K562 (cell line): ENCODE measurements at regions not wholly inside any gene's neighbourhood (a gene's known extent, or its start where the extent isn't known, plus 50 kb on each side); places are given as distances from the start of the nearest gene placed in this dataset.

ENCODE experiments used
- CCNT2 ChIP-seq: IDR thresholded peaks from 2 replicates; pipeline ENCODE4 v1.6.1; 2011; ENCODE audit warnings: borderline replicate concordance, low read depth, mild to moderate bottlenecking, moderate library complexity, mixed read lengths, low read length; ENCODE audit not compliant: insufficient read length; ENCODE audit errors: extremely low read depth
- COPS2 ChIP-seq: fragments of 450-650 bp; conservative IDR thresholded peaks from 2 replicates; pipeline ENCODE4 v1.6.1; 2016; ENCODE audit warnings: mild to moderate bottlenecking, moderate library complexity
- DDX20 ChIP-seq: fragments of 450-650 bp; IDR thresholded peaks from 2 replicates; pipeline ENCODE4 v1.6.1; 2016; ENCODE audit warnings: missing genetic modification characterization, low read depth, mild to moderate bottlenecking, missing compliant biosample characterization, moderate library complexity
- SAFB2 ChIP-seq: fragments of 200-400 bp; formaldehyde crosslinking; IDR thresholded peaks from 2 replicates; pipeline ENCODE4 v1.6.1; 2018; ENCODE audit warnings: borderline replicate concordance, low read length, low read depth, moderate library complexity; ENCODE audit not compliant: severe bottlenecking
- SIN3A ChIP-seq, 2 experiments: fragments of 150-350 bp in 1 of 2; IDR thresholded peaks; 2 replicates each; pipeline ENCODE4 v1.6.1; 2011 to 2016; ENCODE audit warnings: borderline replicate concordance in 2 of 2, low read depth in 2 of 2, low read length in 2 of 2, mild to moderate bottlenecking in 2 of 2, moderate library complexity in 2 of 2; ENCODE audit not compliant: control insufficient read depth in 1 of 2
- TF ChIP-seq, protein P1 (sequence below), 2 experiments: fragments of 450-650 bp in 1 of 2; sonication (generic) in 1 of 2; formaldehyde crosslinking; conservative IDR thresholded peaks; 2 replicates each; pipeline versions ENCODE4 v1.4.0 to v1.8.1; 2020 to 2022; ENCODE audit warnings: mild to moderate bottlenecking in 1 of 2, missing genetic modification reagents in 1 of 2
- TF ChIP-seq, protein P2 (sequence below), 3 experiments: IDR thresholded peaks in 2 of 3; conservative IDR thresholded peaks in 1 of 3; 2 replicates each; pipeline ENCODE4 v1.5.1; 2011 to 2012; ENCODE audit warnings: low read length in 3 of 3, mild to moderate bottlenecking in 3 of 3, control low read depth in 2 of 3, improper control_type of control experiment in 1 of 3, inconsistent platforms in 1 of 3, low read depth in 1 of 3, mixed read lengths in 1 of 3, moderate library complexity in 1 of 3; ENCODE audit not compliant: insufficient read depth in 2 of 3
- TF ChIP-seq, protein P3 (sequence below): sonication (generic); formaldehyde crosslinking; IDR thresholded peaks from 2 replicates; pipeline ENCODE4 v1.8.0; 2022; ENCODE audit warnings: missing genetic modification reagents, mild to moderate bottlenecking, borderline replicate concordance
- TF ChIP-seq, protein P4 (sequence below): sonication (generic); formaldehyde crosslinking; IDR thresholded peaks from 2 replicates; pipeline ENCODE4 v1.8.1; 2022; ENCODE audit warnings: missing genetic modification reagents
- TF ChIP-seq, protein P5 (sequence below): fragments of 450-650 bp; IDR thresholded peaks from one replicate; pipeline ENCODE4 v1.6.1; 2018; ENCODE audit warnings: mild to moderate bottlenecking, moderate library complexity; ENCODE audit not compliant: partially characterized antibody

DNA sequence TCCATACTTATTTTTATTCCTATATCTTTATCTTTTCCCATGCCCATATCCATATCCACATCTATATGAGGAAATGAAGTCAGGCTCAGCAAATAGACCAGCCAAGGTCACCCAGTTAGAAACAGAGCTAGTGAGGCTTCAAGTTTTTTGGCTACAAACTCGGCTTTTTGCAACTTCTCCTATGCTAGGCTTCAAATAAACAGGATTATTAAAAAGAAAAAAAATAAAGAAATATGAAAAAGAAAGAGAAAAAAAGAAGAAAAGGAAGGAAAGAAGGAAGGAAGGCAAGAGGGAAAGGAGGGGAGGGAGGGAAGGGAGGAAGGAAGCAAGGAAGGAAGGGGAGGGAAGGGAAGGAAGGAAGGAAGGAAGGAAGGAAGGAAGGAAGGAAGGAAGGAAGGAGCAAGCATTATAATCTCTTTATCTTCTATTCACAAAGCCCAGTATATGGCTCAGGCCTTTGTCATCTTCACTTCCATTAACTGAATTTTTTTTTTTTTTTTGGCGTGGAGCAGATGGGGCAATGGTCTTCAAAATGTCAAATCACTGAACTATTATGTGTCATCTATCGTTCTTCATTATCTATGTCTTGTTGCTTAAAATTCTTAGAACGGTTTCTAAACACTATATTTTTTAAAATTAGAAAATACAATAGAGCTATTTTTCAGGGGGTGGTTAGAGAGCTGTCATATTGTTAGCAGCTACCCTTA is 418.2 kb downstream of the VRK1 start:
- TF ChIP-seq, protein P1, sequence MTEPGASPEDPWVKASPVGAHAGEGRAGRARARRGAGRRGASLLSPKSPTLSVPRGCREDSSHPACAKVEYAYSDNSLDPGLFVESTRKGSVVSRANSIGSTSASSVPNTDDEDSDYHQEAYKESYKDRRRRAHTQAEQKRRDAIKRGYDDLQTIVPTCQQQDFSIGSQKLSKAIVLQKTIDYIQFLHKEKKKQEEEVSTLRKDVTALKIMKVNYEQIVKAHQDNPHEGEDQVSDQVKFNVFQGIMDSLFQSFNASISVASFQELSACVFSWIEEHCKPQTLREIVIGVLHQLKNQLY (CRISPR knock-in tag; conservative IDR thresholded peaks at IDR 0.05): no peak
- TF ChIP-seq, protein P2, sequence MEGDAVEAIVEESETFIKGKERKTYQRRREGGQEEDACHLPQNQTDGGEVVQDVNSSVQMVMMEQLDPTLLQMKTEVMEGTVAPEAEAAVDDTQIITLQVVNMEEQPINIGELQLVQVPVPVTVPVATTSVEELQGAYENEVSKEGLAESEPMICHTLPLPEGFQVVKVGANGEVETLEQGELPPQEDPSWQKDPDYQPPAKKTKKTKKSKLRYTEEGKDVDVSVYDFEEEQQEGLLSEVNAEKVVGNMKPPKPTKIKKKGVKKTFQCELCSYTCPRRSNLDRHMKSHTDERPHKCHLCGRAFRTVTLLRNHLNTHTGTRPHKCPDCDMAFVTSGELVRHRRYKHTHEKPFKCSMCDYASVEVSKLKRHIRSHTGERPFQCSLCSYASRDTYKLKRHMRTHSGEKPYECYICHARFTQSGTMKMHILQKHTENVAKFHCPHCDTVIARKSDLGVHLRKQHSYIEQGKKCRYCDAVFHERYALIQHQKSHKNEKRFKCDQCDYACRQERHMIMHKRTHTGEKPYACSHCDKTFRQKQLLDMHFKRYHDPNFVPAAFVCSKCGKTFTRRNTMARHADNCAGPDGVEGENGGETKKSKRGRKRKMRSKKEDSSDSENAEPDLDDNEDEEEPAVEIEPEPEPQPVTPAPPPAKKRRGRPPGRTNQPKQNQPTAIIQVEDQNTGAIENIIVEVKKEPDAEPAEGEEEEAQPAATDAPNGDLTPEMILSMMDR (IDR thresholded peaks at IDR 0.05 in 2 of 3, conservative IDR thresholded peaks at IDR 0.05 in 1 of 3; ENCODE audit: insufficient read depth in 2 of 3, low read depth in 1 of 3, low read length in 3 of 3): no peak
- TF ChIP-seq COPS2 (no peak), SAFB2 (no peak), SIN3A (IDR thresholded peaks at IDR 0.05; ENCODE audit: borderline replicate concordance in 2 of 2, control insufficient read depth in 1 of 2, low read depth in 2 of 2, low read length in 2 of 2) (no peak), CCNT2 (no peak), DDX20 (tag) (no peak)
- TF ChIP-seq, protein P3, sequence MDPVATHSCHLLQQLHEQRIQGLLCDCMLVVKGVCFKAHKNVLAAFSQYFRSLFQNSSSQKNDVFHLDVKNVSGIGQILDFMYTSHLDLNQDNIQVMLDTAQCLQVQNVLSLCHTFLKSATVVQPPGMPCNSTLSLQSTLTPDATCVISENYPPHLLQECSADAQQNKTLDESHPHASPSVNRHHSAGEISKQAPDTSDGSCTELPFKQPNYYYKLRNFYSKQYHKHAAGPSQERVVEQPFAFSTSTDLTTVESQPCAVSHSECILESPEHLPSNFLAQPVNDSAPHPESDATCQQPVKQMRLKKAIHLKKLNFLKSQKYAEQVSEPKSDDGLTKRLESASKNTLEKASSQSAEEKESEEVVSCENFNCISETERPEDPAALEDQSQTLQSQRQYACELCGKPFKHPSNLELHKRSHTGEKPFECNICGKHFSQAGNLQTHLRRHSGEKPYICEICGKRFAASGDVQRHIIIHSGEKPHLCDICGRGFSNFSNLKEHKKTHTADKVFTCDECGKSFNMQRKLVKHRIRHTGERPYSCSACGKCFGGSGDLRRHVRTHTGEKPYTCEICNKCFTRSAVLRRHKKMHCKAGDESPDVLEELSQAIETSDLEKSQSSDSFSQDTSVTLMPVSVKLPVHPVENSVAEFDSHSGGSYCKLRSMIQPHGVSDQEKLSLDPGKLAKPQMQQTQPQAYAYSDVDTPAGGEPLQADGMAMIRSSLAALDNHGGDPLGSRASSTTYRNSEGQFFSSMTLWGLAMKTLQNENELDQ (CRISPR knock-in tag): no peak
- TF ChIP-seq, protein P4, sequence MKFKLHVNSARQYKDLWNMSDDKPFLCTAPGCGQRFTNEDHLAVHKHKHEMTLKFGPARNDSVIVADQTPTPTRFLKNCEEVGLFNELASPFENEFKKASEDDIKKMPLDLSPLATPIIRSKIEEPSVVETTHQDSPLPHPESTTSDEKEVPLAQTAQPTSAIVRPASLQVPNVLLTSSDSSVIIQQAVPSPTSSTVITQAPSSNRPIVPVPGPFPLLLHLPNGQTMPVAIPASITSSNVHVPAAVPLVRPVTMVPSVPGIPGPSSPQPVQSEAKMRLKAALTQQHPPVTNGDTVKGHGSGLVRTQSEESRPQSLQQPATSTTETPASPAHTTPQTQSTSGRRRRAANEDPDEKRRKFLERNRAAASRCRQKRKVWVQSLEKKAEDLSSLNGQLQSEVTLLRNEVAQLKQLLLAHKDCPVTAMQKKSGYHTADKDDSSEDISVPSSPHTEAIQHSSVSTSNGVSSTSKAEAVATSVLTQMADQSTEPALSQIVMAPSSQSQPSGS (CRISPR knock-in tag): no peak
- TF ChIP-seq, protein P5, sequence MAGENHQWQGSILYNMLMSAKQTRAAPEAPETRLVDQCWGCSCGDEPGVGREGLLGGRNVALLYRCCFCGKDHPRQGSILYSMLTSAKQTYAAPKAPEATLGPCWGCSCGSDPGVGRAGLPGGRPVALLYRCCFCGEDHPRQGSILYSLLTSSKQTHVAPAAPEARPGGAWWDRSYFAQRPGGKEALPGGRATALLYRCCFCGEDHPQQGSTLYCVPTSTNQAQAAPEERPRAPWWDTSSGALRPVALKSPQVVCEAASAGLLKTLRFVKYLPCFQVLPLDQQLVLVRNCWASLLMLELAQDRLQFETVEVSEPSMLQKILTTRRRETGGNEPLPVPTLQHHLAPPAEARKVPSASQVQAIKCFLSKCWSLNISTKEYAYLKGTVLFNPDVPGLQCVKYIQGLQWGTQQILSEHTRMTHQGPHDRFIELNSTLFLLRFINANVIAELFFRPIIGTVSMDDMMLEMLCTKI: no peak
